Caco-2 (cell line): ENCODE measurements at regions not wholly inside any gene's neighbourhood (a gene's known extent, or its start where the extent isn't known, plus 50 kb on each side); places are given as distances from the start of the nearest gene placed in this dataset.

ENCODE experiments used
- BruUV-seq: library from RNA; stranded (reverse); fragments of 400-500 nt; replicated peaks from 2 replicates; lab custom pipeline; 2021; lab: Mats Ljungman, UMichigan
- CTCF ChIA-PET: fragments of 300-600 bp; sonication (Branson Sonifier 250); formaldehyde crosslinking; loops from one replicate; lab custom pipeline; 2022; ENCODE audit warnings: antibody characterized with exemption; lab: Charles Lee
- POLR2A ChIA-PET: fragments of 300-600 bp; sonication (Branson Sonifier 250); formaldehyde crosslinking; loops from one replicate; lab custom pipeline; 2022; ENCODE audit warnings: antibody characterized with exemption; lab: Charles Lee
- DNase-seq, 2 experiments: peaks; one replicate each; pipeline versions ENCODE4 v3.0.0 to v3.0.0-alpha.2; 2020 to 2022
- H3K27me3 ChIP-seq: replicated peaks from 2 replicates; pipeline ENCODE4 v1.6.0; 2011; ENCODE audit warnings: low read length; ENCODE audit not compliant: control insufficient read depth, insufficient read depth
- H3K36me3 ChIP-seq: 2 replicates; pipeline ENCODE4 v1.5.1; 2011; ENCODE audit warnings: low read length; ENCODE audit not compliant: control insufficient read depth, insufficient read depth
- H3K4me1 ChIP-seq: fragments of 250-450 bp; sonication (Bioruptor Pico); 2 replicates; pipeline ENCODE4 v1.5.1; 2020; ENCODE audit warnings: mild to moderate bottlenecking
- H3K4me3 ChIP-seq: 2 replicates; pipeline ENCODE4 v1.5.1; 2011; ENCODE audit warnings: low read depth, mild to moderate bottlenecking, control low read depth, low read length
- H3K9me3 ChIP-seq: fragments of 250-450 bp; sonication (Bioruptor Pico); 2 replicates; pipeline ENCODE4 v1.5.1; 2020; ENCODE audit warnings: mild to moderate bottlenecking, moderate library complexity
- H3K27ac Mint-ChIP-seq: one replicate; pipeline ENCODE4 v1.8.0; 2022; ENCODE audit warnings: mixed read lengths; ENCODE audit not compliant: unreplicated experiment
- H3K27me3 Mint-ChIP-seq: one replicate; pipeline ENCODE4 v1.8.0; 2022; ENCODE audit warnings: mixed read lengths; ENCODE audit not compliant: insufficient read depth, unreplicated experiment
- H3K36me3 Mint-ChIP-seq: one replicate; pipeline ENCODE4 v1.8.0; 2022; ENCODE audit warnings: mild to moderate bottlenecking, mixed read lengths; ENCODE audit not compliant: insufficient read depth, unreplicated experiment
- H3K4me1 Mint-ChIP-seq: one replicate; pipeline ENCODE4 v1.8.0; 2022; ENCODE audit warnings: low read depth, mixed read lengths; ENCODE audit not compliant: unreplicated experiment
- H3K4me3 Mint-ChIP-seq: one replicate; pipeline ENCODE4 v1.8.0; 2022; ENCODE audit warnings: mild to moderate bottlenecking, moderate library complexity, mixed read lengths; ENCODE audit not compliant: unreplicated experiment
- H3K9me3 Mint-ChIP-seq: one replicate; pipeline ENCODE4 v1.8.0; 2022; ENCODE audit warnings: mixed read lengths; ENCODE audit not compliant: unreplicated experiment
- intact Hi-C: fragments of 100-400 bp; cut with micrococcal nuclease; formaldehyde crosslinking; loops from one replicate; pipeline ENCODE4 v1.10.0; 2022; ENCODE audit not compliant: unreplicated experiment
- TF ChIP-seq, protein P1 (sequence below), 2 experiments: fragments of 200-600 bp in 1 of 2; IDR thresholded peaks; 1 replicate in 1 of 2; 2 replicates in 1 of 2; pipeline versions ENCODE4 v1.5.1 to v1.8.0; 2011 to 2022; ENCODE audit warnings: antibody characterized with exemption in 1 of 2, control low read depth in 1 of 2, inconsistent platforms in 1 of 2, low read depth in 1 of 2, low read length in 1 of 2, mild to moderate bottlenecking in 1 of 2, moderate library complexity in 1 of 2; ENCODE audit not compliant: insufficient read depth in 1 of 2, severe bottlenecking in 1 of 2, unreplicated experiment in 1 of 2

DNA sequence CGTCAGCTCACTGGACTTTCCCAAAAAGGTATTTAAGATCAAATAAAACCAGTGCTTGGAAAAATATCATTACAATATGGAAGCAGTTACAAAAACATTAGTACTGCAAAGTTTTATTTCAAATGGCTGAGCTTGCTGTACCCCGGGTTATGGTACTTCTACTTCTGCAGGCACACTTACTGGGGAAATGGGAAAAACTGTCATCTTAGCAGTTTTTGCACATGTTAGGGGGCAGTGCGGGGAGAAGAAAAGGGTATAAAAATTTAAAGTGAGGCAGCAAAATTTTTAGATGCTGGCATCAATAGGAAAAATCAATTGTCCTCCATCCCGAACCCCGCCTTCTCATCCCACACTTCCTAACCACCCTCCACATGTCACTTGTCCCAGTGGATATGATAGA, 133.4 kb downstream of the ATG4C start:
- Mint-ChIP-seq H3K9me3 (no peaks in the 10 kb centered on the region), H3K36me3 (no peaks in the 10 kb centered on the region), H3K4me3 (no peak overlapping the region), H3K27ac (no peak overlapping the region), H3K27me3 (peaks cover 2% of the 10 kb centered on the region), H3K4me1 (no peaks in the 10 kb centered on the region)
- H3K9me3 ChIP-seq, result no peaks in the 10 kb centered on the region
- no peaks in the 10 kb centered on the region for H3K36me3 ChIP-seq
- H3K4me3 ChIP-seq, result no peak overlapping the region
- no peaks in the 10 kb centered on the region for H3K27me3 ChIP-seq
- no peak for DNase-seq
- H3K4me1 ChIP-seq, result no peaks in the 10 kb centered on the region
- intact Hi-C loops, result no loop called here
- POLR2A ChIA-PET, result no interaction called here
- no TSS peak for BruUV-seq
- TF ChIP-seq, protein P1, sequence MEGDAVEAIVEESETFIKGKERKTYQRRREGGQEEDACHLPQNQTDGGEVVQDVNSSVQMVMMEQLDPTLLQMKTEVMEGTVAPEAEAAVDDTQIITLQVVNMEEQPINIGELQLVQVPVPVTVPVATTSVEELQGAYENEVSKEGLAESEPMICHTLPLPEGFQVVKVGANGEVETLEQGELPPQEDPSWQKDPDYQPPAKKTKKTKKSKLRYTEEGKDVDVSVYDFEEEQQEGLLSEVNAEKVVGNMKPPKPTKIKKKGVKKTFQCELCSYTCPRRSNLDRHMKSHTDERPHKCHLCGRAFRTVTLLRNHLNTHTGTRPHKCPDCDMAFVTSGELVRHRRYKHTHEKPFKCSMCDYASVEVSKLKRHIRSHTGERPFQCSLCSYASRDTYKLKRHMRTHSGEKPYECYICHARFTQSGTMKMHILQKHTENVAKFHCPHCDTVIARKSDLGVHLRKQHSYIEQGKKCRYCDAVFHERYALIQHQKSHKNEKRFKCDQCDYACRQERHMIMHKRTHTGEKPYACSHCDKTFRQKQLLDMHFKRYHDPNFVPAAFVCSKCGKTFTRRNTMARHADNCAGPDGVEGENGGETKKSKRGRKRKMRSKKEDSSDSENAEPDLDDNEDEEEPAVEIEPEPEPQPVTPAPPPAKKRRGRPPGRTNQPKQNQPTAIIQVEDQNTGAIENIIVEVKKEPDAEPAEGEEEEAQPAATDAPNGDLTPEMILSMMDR (IDR thresholded peaks at IDR 0.05; ENCODE audit: insufficient read depth in 1 of 2, low read depth in 1 of 2, low read length in 1 of 2, severe bottlenecking in 1 of 2, unreplicated experiment in 1 of 2), result no peak
- CTCF ChIA-PET, result no interaction called here

DNA sequence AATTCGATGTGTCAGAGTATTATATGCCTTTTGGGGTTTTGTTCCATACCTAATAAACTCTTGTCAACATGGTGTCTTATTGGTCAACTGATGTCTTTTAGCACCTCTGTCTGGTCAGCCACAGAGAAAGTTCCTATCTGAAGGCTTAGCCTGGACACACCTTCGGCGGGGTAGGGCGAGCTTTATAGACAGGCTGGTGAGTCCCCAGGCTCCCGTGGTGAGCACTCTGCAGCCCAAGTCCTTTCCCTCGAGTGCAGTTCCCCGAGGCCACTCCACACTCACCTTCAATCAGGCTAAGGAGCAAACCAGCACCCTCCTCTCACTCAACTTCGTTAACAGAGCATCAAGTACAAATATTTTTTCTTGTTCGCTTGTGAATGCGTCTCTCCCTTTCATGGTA, 133.9 kb downstream of the ATG4C start:
- no peak overlapping the region for H3K27ac Mint-ChIP-seq
- Histone ChIP-seq H3K36me3 (no peaks in the 10 kb centered on the region), H3K4me1 (no peaks in the 10 kb centered on the region), H3K4me3 (no peak overlapping the region), H3K9me3 (no peaks in the 10 kb centered on the region), H3K27me3 (no peaks in the 10 kb centered on the region)
- TF ChIP-seq, protein P1 (IDR thresholded peaks at IDR 0.05; ENCODE audit: insufficient read depth in 1 of 2, low read depth in 1 of 2, low read length in 1 of 2, severe bottlenecking in 1 of 2, unreplicated experiment in 1 of 2), result no peak
- H3K4me3 Mint-ChIP-seq, result no peak overlapping the region
- ChIA-PET POLR2A (no interaction called here), CTCF (no interaction called here)
- no peaks in the 10 kb centered on the region for H3K4me1 Mint-ChIP-seq
- no TSS peak for BruUV-seq
- H3K27me3 Mint-ChIP-seq, result peaks cover 2% of the 10 kb centered on the region
- intact Hi-C loops, result no loop called here
- H3K9me3 Mint-ChIP-seq, result no peaks in the 10 kb centered on the region
- H3K36me3 Mint-ChIP-seq, result no peaks in the 10 kb centered on the region
- no peak for DNase-seq

DNA sequence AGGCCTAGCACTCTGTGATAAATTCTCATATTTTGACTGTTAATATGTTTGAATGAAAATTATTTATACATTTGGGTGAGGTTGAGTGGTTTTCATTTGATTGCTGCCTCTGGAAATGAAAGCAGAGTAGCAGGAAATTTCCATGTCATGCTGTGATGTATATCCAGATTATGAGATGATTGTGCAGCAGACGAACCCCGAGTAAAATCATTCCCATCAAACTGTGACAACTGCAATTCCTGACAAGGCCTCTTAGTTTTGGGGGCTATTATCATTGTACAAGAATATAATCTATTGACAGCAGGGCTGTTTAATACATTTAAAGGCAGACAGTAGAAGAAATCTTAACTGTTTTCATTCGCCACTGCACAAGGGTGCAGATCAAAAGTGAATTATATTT, 134.8 kb downstream of the ATG4C start:
- ChIA-PET POLR2A (no interaction called here), CTCF (no interaction called here)
- TF ChIP-seq, protein P1 (IDR thresholded peaks at IDR 0.05; ENCODE audit: insufficient read depth in 1 of 2, low read depth in 1 of 2, low read length in 1 of 2, severe bottlenecking in 1 of 2, unreplicated experiment in 1 of 2), result no peak
- no peak overlapping the region for H3K4me3 ChIP-seq
- BruUV-seq, result no TSS peak
- Mint-ChIP-seq H3K4me3 (no peak overlapping the region), H3K9me3 (no peaks in the 10 kb centered on the region), H3K27ac (no peak overlapping the region), H3K36me3 (no peaks in the 10 kb centered on the region), H3K27me3 (peaks cover 2% of the 10 kb centered on the region), H3K4me1 (no peaks in the 10 kb centered on the region)
- intact Hi-C loops, result no loop called here
- H3K36me3 ChIP-seq, result no peaks in the 10 kb centered on the region
- no peaks in the 10 kb centered on the region for H3K9me3 ChIP-seq
- H3K27me3 ChIP-seq, result no peaks in the 10 kb centered on the region
- no peak for DNase-seq
- no peaks in the 10 kb centered on the region for H3K4me1 ChIP-seq
